Stimulated activated CD4-positive, alpha-beta T cell treated with anti-CD3 and anti-CD28 coated beads, Interleukin-2, amount 100 ng/mL, for 48 hours (primary cell): ENCODE measurements at regions not wholly inside any gene's neighbourhood (a gene's known extent, or its start where the extent isn't known, plus 50 kb on each side); places are given as distances from the start of the nearest gene placed in this dataset.
"Not testable (repeated sequence)": the region's sequence is repeated elsewhere in the genome, so short reads cannot be mapped to it uniquely, and the experiment has no call there.

Experiments
- DNase-seq, 2 donors: peaks; one replicate each; pipeline ENCODE4 v3.0.0-alpha.2; 2020

GRCh38 chr16:35754391-35755369 lies 2295.3 kb downstream of the TP53TG3F start:
- DNase-seq: no peak

GRCh38 chr16:35788381-35788780 lies 2329.0 kb downstream of the TP53TG3F start:
- DNase-seq: no peak

- DNase-seq: no peak
Observed at GRCh38 chr16:35792516-35793285, 2333.3 kb downstream of the TP53TG3F start.

- no peak for DNase-seq
Observed at GRCh38 chr16:35793601-35794000, 2334.2 kb downstream of the TP53TG3F start.

- DNase-seq: no peak
Observed at GRCh38 chr16:35794896-35795295, 2335.5 kb downstream of the TP53TG3F start.

- no peak for DNase-seq
Observed at GRCh38 chr16:35795361-35796029, 2336.1 kb downstream of the TP53TG3F start.

GRCh38 chr16:35797811-35798210 lies 2338.4 kb downstream of the TP53TG3F start:
- DNase-seq: no peak

- no peak for DNase-seq
Observed at GRCh38 chr16:35798885-35799426, 2339.5 kb downstream of the TP53TG3F start.

- DNase-seq: not testable (repeated sequence)
Observed at GRCh38 chr16:35804465-35804864, 2345.1 kb downstream of the TP53TG3F start.

- no peak for DNase-seq
Observed at GRCh38 chr16:35823342-35823741, 2363.9 kb downstream of the TP53TG3F start.

GRCh38 chr16:35841632-35842031 lies 2382.2 kb downstream of the TP53TG3F start:
- no peak for DNase-seq

- DNase-seq: no peak
Observed at GRCh38 chr16:35862242-35862641, 2402.8 kb downstream of the TP53TG3F start.

- no peak for DNase-seq
Observed at GRCh38 chr16:35868630-35869029, 2409.2 kb downstream of the TP53TG3F start.

GRCh38 chr16:35873472-35873871 lies 2414.1 kb downstream of the TP53TG3F start:
- no peak for DNase-seq

- no peak for DNase-seq
Observed at GRCh38 chr16:35881654-35882053, 2422.2 kb downstream of the TP53TG3F start.

- no peak for DNase-seq
Observed at GRCh38 chr16:35906440-35906839, 2447.0 kb downstream of the TP53TG3F start.

- DNase-seq: no peak
Observed at GRCh38 chr16:35908152-35908551, 2448.7 kb downstream of the TP53TG3F start.

GRCh38 chr16:35908942-35909341 lies 2449.5 kb downstream of the TP53TG3F start:
- DNase-seq: no peak

- DNase-seq: no peak
Observed at GRCh38 chr16:35909351-35909954, 2450.0 kb downstream of the TP53TG3F start.

- DNase-seq: no peak
Observed at GRCh38 chr16:35910409-35910808, 2451.0 kb downstream of the TP53TG3F start.

GRCh38 chr16:35911899-35912298 lies 2452.5 kb downstream of the TP53TG3F start:
- no peak for DNase-seq

GRCh38 chr16:35931722-35932121 lies 2472.3 kb downstream of the TP53TG3F start:
- no peak for DNase-seq
